WTC11 (cell line): ENCODE measurements at regions not wholly inside any gene's neighbourhood (a gene's known extent, or its start where the extent isn't known, plus 50 kb on each side); places are given as distances from the start of the nearest gene placed in this dataset.

Experiments
- ATAC-seq: fragments of 200-7000 bp; cut with Tn5 transposase; 2 replicates; pipeline ENCODE4 v1.10.0; 2021; ENCODE audit warnings: mild to moderate bottlenecking, moderate library complexity
- CTCF ChIA-PET: fragments of 300-600 bp; sonication (Branson Sonifier 250); formaldehyde crosslinking; loops from one replicate; lab custom pipeline; 2021; ENCODE audit warnings: antibody characterized with exemption; lab: Charles Lee
- POLR2A ChIA-PET: fragments of 350-600 bp; sonication (Branson Sonifier 250); formaldehyde crosslinking; loops from one replicate; lab custom pipeline; 2021; ENCODE audit warnings: antibody characterized with exemption; lab: Charles Lee
- DNase-seq: peaks from one replicate; pipeline ENCODE4 v3.0.0; 2021; ENCODE audit warnings: low spot score
- H3K27ac Mint-ChIP-seq: 2 replicates; pipeline ENCODE4 v1.8.0; 2021; ENCODE audit warnings: mixed read lengths
- H3K27me3 Mint-ChIP-seq: 2 replicates; pipeline ENCODE4 v1.8.0; 2021; ENCODE audit warnings: low read depth, mild to moderate bottlenecking, moderate library complexity, mixed read lengths
- H3K36me3 Mint-ChIP-seq: 2 replicates; pipeline ENCODE4 v1.8.0; 2021; ENCODE audit warnings: mixed read lengths
- H3K4me1 Mint-ChIP-seq: 2 replicates; pipeline ENCODE4 v1.8.0; 2022; ENCODE audit warnings: mixed read lengths
- H3K4me3 Mint-ChIP-seq: 2 replicates; pipeline ENCODE4 v1.8.0; 2021; ENCODE audit warnings: mild to moderate bottlenecking, moderate library complexity, mixed read lengths
- H3K9me3 Mint-ChIP-seq: 2 replicates; pipeline ENCODE4 v1.8.0; 2021; ENCODE audit warnings: mixed read lengths
- ATF1 ChIP-seq: sonication (generic); formaldehyde crosslinking; IDR thresholded peaks from 2 replicates; pipeline ENCODE4 v1.8.1; 2023; ENCODE audit warnings: mild to moderate bottlenecking, moderate library complexity, missing genetic modification reagents
- CREB1 ChIP-seq: sonication (generic); formaldehyde crosslinking; IDR thresholded peaks from 2 replicates; pipeline ENCODE4 v1.8.0; 2023; ENCODE audit warnings: mild to moderate bottlenecking, missing genetic modification reagents
- FOXP1 ChIP-seq: sonication (generic); formaldehyde crosslinking; IDR thresholded peaks from 2 replicates; pipeline ENCODE4 v1.8.0; 2022; ENCODE audit warnings: missing genetic modification reagents, mild to moderate bottlenecking, moderate library complexity, borderline replicate concordance
- GABPB1 ChIP-seq: sonication (generic); formaldehyde crosslinking; IDR thresholded peaks from 2 replicates; pipeline ENCODE4 v1.8.1; 2023; ENCODE audit warnings: mild to moderate bottlenecking, missing genetic modification reagents
- GTF2I ChIP-seq: fragments of 250-450 bp; sonication (Bioruptor Pico); conservative IDR thresholded peaks from 2 replicates; pipeline ENCODE4 v1.4.0; 2021; ENCODE audit warnings: mild to moderate bottlenecking
- HMGA2 ChIP-seq: fragments of 250-450 bp; sonication (Bioruptor Pico); IDR thresholded peaks from 2 replicates; pipeline ENCODE4 v1.4.0; 2021; ENCODE audit warnings: mild to moderate bottlenecking, moderate library complexity
- NFATC4 ChIP-seq: fragments of 250-450 bp; sonication (Bioruptor Pico); IDR thresholded peaks from 2 replicates; pipeline ENCODE4 v1.9.0; 2021; ENCODE audit warnings: mild to moderate bottlenecking
- OVOL2 ChIP-seq: fragments of 250-450 bp; sonication (Bioruptor Pico); IDR thresholded peaks from 2 replicates; pipeline ENCODE4 v1.9.0; 2021; ENCODE audit warnings: mild to moderate bottlenecking, borderline replicate concordance
- SOX15 ChIP-seq: fragments of 250-450 bp; sonication (Bioruptor Pico); IDR thresholded peaks from 2 replicates; pipeline ENCODE4 v1.9.0; 2021; ENCODE audit warnings: mild to moderate bottlenecking
- ZBTB21 ChIP-seq: sonication (generic); formaldehyde crosslinking; IDR thresholded peaks from 2 replicates; pipeline ENCODE4 v1.8.1; 2023; ENCODE audit warnings: mild to moderate bottlenecking, missing genetic modification reagents, borderline replicate concordance
- ZNF317 ChIP-seq: sonication (generic); formaldehyde crosslinking; IDR thresholded peaks from 2 replicates; pipeline ENCODE4 v1.8.1; 2023; ENCODE audit warnings: low read depth, mild to moderate bottlenecking, moderate library complexity, missing genetic modification reagents, borderline replicate concordance
- ZNF396 ChIP-seq: fragments of 250-450 bp; sonication (Bioruptor Pico); IDR thresholded peaks from 2 replicates; pipeline ENCODE4 v1.8.0; 2021; ENCODE audit warnings: mild to moderate bottlenecking, moderate library complexity, borderline replicate concordance
- TF ChIP-seq, protein P1 (sequence below): sonication (generic); formaldehyde crosslinking; IDR thresholded peaks from 2 replicates; pipeline ENCODE4 v1.8.1; 2022; ENCODE audit warnings: missing genetic modification reagents, borderline replicate concordance
- TF ChIP-seq, protein P2 (sequence below): sonication (generic); formaldehyde crosslinking; IDR thresholded peaks from 2 replicates; pipeline ENCODE4 v1.8.0; 2023; ENCODE audit warnings: mild to moderate bottlenecking, missing genetic modification reagents
- TF ChIP-seq, protein P3 (sequence below): sonication (generic); formaldehyde crosslinking; IDR thresholded peaks from 2 replicates; pipeline ENCODE4 v1.8.1; 2023; ENCODE audit warnings: mild to moderate bottlenecking, missing genetic modification reagents
- TF ChIP-seq, protein P4 (sequence below): sonication (generic); formaldehyde crosslinking; IDR thresholded peaks from 2 replicates; pipeline ENCODE4 v1.8.0; 2022; ENCODE audit warnings: mild to moderate bottlenecking, missing genetic modification reagents

DNA sequence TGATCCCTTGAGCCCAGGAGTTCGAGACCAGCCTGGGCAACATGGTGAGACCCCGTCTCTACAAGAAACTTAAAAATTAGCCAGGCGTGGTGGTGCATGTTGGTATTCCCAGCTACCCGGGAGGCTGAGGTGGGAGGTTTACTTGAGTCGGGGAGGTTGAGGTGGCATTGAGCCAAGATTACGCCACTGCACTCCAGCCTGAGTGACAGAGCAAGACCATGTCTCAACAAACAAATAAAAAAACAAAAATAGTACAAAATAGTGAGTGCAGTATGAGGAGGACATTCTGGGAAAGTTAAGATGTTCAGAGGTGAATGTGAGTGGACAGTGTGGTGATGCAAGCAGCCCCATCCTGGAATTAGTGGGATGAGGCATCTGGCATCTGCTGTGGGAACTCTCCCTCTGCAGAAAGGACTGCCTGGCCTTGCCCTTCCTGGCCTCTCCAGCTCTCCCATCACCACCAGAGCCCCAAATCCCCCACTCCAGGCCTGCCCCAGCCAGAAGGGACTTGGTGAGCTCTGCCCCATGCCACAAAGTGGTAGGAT is 96.6 kb upstream of the PARD3 start (continued):
- TF ChIP-seq, protein P1, sequence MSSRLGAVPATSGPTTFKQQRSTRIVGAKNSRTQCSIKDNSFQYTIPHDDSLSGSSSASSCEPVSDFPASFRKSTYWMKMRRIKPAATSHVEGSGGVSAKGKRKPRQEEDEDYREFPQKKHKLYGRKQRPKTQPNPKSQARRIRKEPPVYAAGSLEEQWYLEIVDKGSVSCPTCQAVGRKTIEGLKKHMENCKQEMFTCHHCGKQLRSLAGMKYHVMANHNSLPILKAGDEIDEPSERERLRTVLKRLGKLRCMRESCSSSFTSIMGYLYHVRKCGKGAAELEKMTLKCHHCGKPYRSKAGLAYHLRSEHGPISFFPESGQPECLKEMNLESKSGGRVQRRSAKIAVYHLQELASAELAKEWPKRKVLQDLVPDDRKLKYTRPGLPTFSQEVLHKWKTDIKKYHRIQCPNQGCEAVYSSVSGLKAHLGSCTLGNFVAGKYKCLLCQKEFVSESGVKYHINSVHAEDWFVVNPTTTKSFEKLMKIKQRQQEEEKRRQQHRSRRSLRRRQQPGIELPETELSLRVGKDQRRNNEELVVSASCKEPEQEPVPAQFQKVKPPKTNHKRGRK (CRISPR knock-in tag), result no peak
- TF ChIP-seq GABPB1 (CRISPR knock-in tag) (no peak), FOXP1 (no peak), ATF1 (CRISPR knock-in tag) (no peak), SOX15 (CRISPR knock-in tag) (no peak), HMGA2 (CRISPR knock-in tag) (no peak), NFATC4 (no peak), ZNF317 (CRISPR knock-in tag) (no peak)
- TF ChIP-seq, all 79 proteins: peak for 0

DNA sequence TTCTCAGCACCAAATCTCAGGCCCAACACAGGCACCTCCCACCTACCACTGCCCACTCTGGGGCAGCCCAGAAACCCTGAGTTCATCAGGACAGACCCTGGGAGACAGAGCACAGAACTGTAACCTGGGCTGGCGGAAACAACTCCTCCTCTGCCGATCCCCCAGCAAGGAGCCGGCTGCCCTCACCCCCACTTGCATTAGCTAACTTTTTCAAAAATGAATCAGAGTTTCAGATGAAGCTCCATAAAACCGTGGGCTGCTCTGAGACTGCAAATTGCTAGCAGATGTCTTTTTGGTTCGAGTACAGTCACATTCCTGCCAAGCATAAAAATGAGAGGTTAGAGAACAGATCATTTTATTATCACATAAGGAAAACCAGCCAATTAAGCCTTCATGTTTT is 93.4 kb upstream of the PARD3 start:
- H3K9me3 Mint-ChIP-seq, result no peaks in the 10 kb centered on the region
- H3K27me3 Mint-ChIP-seq, result no peaks in the 10 kb centered on the region
- no peaks in the 10 kb centered on the region for H3K36me3 Mint-ChIP-seq
- no peak for ATAC-seq
- ChIA-PET CTCF (interaction anchor here (0.6 kb wide), 1 partner anchor 381 kb away, joined by 3 read pairs; no protein-coding TSS in a partner anchor), POLR2A (no interaction called here)
- no peak for DNase-seq
- H3K4me3 Mint-ChIP-seq, result no peak overlapping the region
- H3K4me1 Mint-ChIP-seq, result peaks cover 21% of the 10 kb centered on the region
- TF ChIP-seq GTF2I (CRISPR knock-in tag), result no peak
- TF ChIP-seq, protein P2, sequence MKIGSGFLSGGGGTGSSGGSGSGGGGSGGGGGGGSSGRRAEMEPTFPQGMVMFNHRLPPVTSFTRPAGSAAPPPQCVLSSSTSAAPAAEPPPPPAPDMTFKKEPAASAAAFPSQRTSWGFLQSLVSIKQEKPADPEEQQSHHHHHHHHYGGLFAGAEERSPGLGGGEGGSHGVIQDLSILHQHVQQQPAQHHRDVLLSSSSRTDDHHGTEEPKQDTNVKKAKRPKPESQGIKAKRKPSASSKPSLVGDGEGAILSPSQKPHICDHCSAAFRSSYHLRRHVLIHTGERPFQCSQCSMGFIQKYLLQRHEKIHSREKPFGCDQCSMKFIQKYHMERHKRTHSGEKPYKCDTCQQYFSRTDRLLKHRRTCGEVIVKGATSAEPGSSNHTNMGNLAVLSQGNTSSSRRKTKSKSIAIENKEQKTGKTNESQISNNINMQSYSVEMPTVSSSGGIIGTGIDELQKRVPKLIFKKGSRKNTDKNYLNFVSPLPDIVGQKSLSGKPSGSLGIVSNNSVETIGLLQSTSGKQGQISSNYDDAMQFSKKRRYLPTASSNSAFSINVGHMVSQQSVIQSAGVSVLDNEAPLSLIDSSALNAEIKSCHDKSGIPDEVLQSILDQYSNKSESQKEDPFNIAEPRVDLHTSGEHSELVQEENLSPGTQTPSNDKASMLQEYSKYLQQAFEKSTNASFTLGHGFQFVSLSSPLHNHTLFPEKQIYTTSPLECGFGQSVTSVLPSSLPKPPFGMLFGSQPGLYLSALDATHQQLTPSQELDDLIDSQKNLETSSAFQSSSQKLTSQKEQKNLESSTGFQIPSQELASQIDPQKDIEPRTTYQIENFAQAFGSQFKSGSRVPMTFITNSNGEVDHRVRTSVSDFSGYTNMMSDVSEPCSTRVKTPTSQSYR, result no peak
- H3K27ac Mint-ChIP-seq, result no peak overlapping the region

DNA sequence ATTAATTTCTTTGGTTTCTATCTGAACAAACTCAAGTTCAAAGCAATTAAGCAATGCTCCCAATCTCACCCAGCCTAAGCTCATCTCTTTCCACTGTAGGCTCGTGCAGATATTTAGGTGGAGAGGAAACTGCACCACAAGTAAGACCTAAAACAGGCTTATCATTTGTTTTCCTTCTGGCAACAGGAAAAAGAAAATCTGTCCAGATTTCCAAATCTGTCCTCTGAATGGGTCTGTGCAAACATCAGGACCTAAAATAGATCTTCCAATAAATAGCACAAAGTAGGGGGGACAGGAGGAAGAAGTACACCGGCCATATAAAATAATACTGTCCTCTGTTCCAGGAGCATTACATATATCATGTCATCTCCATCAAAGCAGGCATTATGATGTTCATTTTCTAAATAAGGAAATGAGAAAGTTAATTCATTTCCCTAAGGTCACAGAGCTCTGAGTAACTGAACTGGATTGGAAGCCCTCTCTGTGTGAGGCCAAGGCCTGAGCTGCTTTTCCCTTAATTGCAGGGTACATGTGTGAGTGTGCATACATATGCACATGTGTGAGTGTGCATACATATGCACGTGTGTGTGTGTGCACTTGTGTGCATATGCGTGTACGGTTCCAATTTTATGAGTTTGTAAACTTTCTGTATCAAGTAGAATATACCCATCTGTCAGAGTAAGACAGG is 92.8 kb upstream of the PARD3 start:
- no peaks in the 10 kb centered on the region for H3K27me3 Mint-ChIP-seq
- TF ChIP-seq, protein P3, sequence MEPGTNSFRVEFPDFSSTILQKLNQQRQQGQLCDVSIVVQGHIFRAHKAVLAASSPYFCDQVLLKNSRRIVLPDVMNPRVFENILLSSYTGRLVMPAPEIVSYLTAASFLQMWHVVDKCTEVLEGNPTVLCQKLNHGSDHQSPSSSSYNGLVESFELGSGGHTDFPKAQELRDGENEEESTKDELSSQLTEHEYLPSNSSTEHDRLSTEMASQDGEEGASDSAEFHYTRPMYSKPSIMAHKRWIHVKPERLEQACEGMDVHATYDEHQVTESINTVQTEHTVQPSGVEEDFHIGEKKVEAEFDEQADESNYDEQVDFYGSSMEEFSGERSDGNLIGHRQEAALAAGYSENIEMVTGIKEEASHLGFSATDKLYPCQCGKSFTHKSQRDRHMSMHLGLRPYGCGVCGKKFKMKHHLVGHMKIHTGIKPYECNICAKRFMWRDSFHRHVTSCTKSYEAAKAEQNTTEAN (CRISPR knock-in tag), result no peak
- TF ChIP-seq, protein P4, sequence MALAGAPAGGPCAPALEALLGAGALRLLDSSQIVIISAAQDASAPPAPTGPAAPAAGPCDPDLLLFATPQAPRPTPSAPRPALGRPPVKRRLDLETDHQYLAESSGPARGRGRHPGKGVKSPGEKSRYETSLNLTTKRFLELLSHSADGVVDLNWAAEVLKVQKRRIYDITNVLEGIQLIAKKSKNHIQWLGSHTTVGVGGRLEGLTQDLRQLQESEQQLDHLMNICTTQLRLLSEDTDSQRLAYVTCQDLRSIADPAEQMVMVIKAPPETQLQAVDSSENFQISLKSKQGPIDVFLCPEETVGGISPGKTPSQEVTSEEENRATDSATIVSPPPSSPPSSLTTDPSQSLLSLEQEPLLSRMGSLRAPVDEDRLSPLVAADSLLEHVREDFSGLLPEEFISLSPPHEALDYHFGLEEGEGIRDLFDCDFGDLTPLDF, result no peak
- no peak for TF ChIP-seq CREB1 (CRISPR knock-in tag)
- no peak for TF ChIP-seq ZBTB21 (CRISPR knock-in tag)
- no peak for TF ChIP-seq OVOL2 (CRISPR knock-in tag)
- no peak for TF ChIP-seq ZNF396 (CRISPR knock-in tag)
- no peak for TF ChIP-seq GTF2I (CRISPR knock-in tag)
- TF ChIP-seq, all 79 proteins: peak for 0
- Mint-ChIP-seq H3K27ac (no peak overlapping the region), H3K36me3 (no peaks in the 10 kb centered on the region), H3K9me3 (no peaks in the 10 kb centered on the region), H3K4me3 (no peak overlapping the region), H3K4me1 (peaks cover 21% of the 10 kb centered on the region)
- DNase-seq (no peak), ATAC-seq (no peak)
- CTCF ChIA-PET, result no interaction called here
- POLR2A ChIA-PET, result no interaction called here
